NCI-H526 treated with DMSO at 0.1 percent for 48 hours (cell line): ENCODE measurements at regions not wholly inside any gene's neighbourhood (a gene's known extent, or its start where the extent isn't known, plus 50 kb on each side); places are given as distances from the start of the nearest gene placed in this dataset.
"Not testable (repeated sequence)": the region's sequence is repeated elsewhere in the genome, so short reads cannot be mapped to it uniquely, and the experiment has no call there.

ENCODE experiments used
- DNase-seq: peaks from one replicate; lab custom pipeline; 2025; lab: John Stamatoyannopoulos, UW

DNA sequence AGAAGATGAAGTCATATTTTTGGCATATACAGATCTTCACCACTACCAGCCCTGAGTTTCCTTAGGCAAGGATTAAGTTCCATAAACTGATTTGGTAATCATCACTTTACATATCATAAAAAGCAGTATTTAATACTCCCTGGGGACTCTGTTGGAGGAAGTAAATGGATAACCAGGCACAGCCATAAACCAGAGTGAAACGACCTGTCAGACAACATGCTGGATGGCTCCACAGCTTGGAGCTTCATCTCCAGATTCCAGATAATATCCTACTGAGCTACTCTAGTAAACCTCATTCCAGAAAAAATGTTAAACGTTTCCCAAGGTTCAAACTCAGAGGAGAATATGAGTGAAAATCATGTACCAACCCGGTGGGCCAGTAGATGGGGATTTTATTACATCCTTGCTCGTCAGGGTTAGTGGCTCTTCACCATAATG is 109.2 kb downstream of the BASP1 start:
- peak; percentile 89 for DNase-seq

DNA sequence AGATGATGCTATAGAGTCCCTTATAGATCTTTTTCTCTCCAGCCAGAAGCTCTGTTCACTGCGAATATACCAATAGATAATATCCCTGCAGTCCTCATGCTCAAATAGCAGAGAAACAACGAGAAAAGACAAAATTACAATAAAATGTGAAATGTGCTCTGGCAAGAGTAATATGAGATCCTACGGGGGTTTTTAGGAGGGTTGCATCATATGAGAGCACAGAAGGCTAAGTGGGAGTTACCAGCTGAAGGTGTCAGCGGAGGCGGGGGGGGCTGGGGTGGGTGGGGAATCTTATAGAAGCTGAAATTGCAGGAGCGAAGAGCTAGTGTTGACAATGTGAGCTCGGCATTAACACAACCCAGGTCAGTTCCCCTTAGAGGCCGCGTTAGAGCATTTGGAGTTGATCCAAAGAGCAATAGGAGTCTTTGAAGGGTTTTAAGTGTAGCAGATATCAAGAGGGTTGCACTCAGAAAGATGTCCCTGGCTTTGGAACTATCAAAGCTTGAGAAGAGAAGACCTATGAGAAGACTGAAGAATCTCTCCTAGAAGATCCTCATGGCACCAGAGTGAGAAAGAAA is 109.7 kb downstream of the BASP1 start:
- DNase-seq: no peak

DNA sequence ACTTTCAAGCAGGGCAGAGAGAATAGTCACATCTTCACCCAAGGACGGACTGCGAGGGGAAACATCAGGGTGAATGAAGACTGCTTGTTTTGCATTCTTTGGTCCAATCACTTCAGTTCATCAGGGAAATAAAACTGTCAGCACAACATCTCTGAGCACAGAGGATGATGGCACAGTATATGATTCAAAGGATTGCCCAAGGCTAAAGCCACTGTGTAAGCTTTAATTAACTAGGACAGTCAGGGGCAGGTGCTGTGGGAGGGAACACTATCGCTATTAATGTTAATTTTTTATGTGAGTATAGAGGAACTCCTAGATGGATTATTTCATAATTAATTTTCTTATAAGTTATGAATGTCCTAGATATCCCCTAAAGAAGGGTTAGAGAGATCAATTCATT is 112.1 kb downstream of the BASP1 start:
- no peak for DNase-seq

- DNase-seq: no peak
Measured at GRCh38 chr5:17330386-17330785, 113.0 kb downstream of the BASP1 start.

- no peak for DNase-seq
Measured at GRCh38 chr5:17331651-17332050, 114.2 kb downstream of the BASP1 start.

DNA sequence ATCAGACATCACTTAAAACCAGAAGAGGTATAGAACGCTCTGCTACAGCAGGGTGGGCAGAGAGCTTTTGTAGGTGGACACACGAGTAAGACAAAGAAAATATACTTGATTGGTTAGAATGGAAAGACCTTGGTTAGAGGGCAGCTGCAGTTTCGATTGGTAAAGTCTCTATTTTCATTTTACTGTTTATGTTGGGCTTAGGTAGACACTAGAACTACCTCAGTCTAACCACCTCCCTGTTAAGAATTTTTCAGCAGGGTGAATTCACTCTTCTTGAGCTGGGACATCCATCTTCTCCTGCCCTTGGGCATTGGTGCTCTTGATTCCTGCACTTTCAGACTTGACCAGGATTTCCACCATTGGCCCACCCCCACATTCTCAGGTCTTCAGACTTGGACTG is 116.3 kb downstream of the BASP1 start:
- DNase-seq: no peak

- no peak for DNase-seq
Measured at GRCh38 chr5:17336054-17336453, 118.6 kb downstream of the BASP1 start.

GRCh38 chr5:17336723-17337122 is 119.3 kb downstream of the BASP1 start:
- not testable (repeated sequence) for DNase-seq

GRCh38 chr5:17339841-17340240 is 122.4 kb downstream of the BASP1 start:
- no peak for DNase-seq

DNA sequence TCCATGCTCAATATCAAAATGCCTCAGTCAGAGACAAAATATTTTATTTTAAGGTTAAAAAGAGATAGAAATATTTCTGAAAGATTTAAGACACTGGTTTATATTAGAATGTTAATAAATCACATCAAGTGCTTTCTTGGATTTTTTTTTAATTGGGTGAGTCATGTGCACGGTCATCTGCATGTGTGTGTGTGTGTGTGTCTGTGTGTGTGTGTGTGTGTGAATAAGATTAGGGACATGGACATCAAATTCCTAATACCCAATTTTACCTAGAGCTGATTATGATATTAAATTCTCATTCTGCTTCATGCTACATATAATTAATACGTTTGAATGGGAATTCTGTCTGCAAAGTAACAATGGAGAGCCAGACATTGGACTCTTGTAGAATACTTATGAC is 122.9 kb downstream of the BASP1 start:
- DNase-seq: no peak

- no peak for DNase-seq
Measured at GRCh38 chr5:17340819-17341218, 123.4 kb downstream of the BASP1 start.

DNA sequence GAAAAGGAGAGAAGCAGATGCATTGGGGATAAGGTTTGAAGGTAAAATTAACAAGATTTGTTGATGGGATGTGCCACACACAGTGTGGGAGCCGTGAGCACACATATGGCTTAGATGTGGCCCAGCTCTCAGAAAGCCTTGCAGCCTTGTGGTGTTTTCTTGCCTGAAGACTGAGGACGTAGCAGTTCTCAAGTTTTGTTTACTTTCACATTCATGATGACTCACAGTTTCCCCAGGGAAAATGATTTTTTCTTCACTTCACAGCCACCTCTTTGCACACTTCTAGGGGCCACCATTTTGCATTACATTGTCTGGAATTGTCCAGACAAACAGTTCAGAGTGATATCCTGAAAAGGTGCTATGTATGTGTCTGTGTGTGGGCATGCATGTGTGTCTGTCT is 126.2 kb downstream of the BASP1 start:
- no peak for DNase-seq

DNA sequence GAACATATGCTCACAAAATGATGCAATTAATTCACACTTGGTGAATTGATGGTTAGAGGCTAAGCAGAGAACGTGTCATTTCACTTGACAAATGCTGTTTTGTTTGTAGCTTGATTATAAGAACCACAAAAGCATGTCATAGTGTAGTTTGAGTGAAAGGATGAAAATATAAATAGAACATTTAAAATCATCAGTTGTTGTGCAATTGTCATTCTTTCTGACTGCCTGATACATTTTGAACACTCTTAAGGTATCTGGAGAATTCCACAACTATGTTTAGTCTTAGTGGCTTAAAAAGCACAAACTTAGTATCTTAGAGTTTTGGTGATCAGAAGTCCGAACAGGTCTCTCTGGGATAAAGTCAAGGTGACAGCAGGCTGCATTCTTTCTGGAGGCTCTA is 129.4 kb downstream of the BASP1 start:
- no peak for DNase-seq

GRCh38 chr5:17352223-17352622 is 134.8 kb downstream of the BASP1 start:
- no peak for DNase-seq

DNA sequence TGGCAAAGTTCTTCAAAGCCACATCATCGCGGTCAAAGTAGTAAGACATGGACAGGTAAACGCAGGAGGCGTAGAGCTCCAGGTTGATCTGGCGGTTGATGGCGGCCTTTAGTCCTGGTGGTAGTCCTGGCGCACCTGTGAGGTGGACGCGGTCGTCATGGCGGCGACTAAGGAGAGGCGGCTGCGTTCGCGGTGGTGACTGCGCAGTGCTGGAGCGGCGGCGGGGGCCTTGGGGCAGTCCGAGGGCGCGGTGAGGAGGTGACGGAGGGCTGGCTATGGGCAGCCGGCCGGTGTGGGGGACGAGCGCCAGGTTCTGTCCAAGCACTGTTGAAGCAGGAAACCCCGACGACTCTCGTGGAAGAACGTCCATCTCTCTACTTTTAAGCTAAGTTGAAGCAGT is 136.8 kb downstream of the BASP1 start:
- no peak for DNase-seq

DNA sequence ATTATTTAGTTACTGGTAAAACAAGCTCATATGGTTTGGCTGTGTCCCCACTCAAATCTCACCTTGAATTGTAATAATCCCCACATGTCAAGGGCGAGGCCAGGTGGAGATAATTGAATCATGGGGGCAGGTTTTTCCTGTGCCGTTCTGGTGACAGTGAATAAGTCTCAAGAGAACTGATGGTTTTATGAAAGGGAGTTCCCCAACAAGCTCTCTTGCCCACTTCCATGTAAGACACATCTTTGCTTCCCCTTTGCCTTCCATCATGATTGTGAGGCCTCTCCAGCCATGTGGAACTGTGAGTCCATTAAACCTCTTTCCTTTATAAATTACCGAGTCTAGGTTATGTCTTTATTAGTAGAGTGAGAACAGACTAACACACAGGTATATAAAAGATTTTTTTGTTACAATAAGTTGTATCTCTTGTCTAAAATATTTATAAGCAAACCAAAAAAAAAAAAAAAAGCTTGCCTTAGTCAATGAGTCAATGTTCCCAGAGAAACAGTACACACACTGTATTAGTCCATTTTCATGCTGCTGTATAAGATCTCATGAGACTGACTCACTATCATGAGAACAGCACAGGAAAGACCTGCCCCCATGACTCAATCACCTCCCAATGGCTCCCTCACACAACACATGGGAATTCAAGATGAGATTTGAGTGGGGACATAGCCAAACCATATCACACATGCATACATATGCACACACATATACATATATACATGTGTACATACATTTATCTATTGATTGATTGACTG is 138.3 kb downstream of the BASP1 start:
- no peak for DNase-seq

DNA sequence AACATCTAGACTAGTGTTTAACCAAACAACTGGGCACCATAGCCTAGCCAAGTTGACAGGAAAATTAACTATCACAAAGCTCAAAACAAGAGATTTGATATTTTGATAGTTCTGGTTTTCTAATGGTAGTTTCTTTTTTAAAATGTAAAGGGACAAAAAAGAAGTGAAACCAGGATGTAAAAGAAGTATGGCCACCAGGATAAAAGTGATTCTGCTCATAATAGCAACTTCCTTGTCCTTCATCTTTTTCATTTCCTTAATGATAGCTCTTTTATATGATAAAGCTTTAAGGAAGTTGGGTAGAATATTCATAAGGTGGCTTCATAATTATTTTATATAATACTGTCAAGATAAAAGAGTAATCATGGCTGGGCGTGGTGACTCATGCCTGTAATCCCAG is 139.1 kb downstream of the BASP1 start:
- no peak for DNase-seq

GRCh38 chr5:17357504-17357903 is 140.1 kb downstream of the BASP1 start:
- no peak for DNase-seq

GRCh38 chr5:17358031-17358430 is 140.0 kb upstream of the TAF11L2 start:
- no peak for DNase-seq

- DNase-seq: no peak
Measured at GRCh38 chr5:17359451-17360011, 138.5 kb upstream of the TAF11L2 start.

DNA sequence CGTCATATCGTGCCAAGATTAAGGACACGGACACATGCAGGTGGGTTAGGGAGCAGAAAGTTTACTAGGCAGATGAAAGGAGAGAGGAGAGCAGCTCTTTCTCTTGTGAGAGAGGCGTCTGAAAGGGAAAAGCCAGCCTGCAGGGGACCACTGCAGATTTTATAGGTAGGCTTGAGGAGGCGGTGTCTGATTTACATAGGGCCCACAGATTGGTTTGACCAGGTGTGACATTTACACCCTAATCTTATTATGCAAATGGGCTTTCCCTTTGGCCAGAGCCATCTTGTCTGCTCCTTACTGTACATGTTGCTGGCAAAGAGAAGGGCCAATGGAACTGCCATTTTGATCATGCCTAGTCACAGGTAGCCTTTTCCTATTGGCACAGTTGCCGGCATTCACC is 137.2 kb upstream of the TAF11L2 start:
- DNase-seq: no peak

DNA sequence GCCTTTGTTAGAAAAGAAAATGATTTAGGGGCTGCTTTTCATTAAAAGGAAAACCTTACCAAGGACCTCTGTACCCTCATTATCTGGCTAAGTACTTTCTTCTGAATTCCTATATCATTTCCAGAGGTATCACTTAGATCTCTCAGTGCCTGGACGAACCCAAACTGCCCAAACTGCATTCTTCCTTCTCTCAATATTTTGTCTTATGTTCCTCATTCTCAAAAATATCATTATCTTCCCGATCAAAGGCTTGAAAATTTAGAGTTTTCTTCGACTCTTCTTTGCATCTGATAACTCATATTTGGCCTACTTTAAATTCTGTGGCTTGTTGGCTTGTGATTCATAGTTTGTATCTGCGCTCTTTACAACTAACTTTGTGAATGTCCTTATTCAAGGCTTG is 136.7 kb upstream of the TAF11L2 start:
- DNase-seq: no peak

- DNase-seq: no peak
Measured at GRCh38 chr5:17364987-17365810, 132.8 kb upstream of the TAF11L2 start.
